GM12892 (cell line): ENCODE measurements at regions not wholly inside any gene's neighbourhood (a gene's known extent, or its start where the extent isn't known, plus 50 kb on each side); places are given as distances from the start of the nearest gene placed in this dataset.

Experiments used
- POLR2A ChIP-seq: IDR thresholded peaks from 2 replicates; pipeline ENCODE4 v1.6.1; 2011; ENCODE audit warnings: low read depth, low read length, control low read depth
- POLR2AphosphoS5 ChIP-seq: IDR thresholded peaks from 2 replicates; pipeline ENCODE4 v1.6.1; 2011; ENCODE audit warnings: low read depth, low read length, control low read depth
- TAF1 ChIP-seq: IDR thresholded peaks from 2 replicates; pipeline ENCODE4 v1.6.1; 2011; ENCODE audit warnings: low read depth, mild to moderate bottlenecking, control low read depth, low read length, borderline replicate concordance

DNA sequence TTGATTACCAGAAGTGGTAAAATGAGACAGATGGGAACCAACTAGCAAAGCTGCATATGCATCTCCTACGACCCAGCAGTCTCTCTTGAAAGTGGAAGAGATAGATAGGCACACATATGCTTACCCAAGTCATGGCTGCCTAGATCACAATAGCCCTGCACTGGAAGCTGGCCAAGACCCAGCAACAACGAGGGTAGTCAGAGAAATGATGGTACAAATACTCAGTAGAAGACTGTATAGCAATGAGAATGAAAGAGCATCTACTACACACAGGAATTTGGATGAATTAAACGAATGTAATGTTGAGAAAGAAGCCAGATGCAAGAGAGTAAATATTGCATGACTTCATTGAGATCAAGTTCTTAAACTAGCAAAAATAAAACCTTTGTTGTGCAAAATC is 100.3 kb upstream of the FAT1 start:
- TF ChIP-seq POLR2AphosphoS5 (no peak), POLR2A (no peak), TAF1 (no peak)
